HG03175 (cell line): ENCODE measurements at regions not wholly inside any gene's neighbourhood (a gene's known extent, or its start where the extent isn't known, plus 50 kb on each side); places are given as distances from the start of the nearest gene placed in this dataset.

Source experiments
- ATAC-seq: cut with Tn5 transposase; IDR thresholded peaks from one replicate; pipeline ENCODE4 v1.9.1; 2021; ENCODE audit warnings: mild to moderate bottlenecking, moderate library complexity; ENCODE audit not compliant: unreplicated experiment

GRCh38 chr4:185892165-185892564 lies 80.2 kb upstream of the SORBS2 start:
- no peak for ATAC-seq

- ATAC-seq: no peak
These were observed 81.5 kb upstream of the SORBS2 start for GRCh38 chr4:185893500-185893899.

GRCh38 chr4:185894481-185894880 lies 82.5 kb upstream of the SORBS2 start:
- ATAC-seq: no peak

GRCh38 chr4:185895351-185895750 lies 83.4 kb upstream of the SORBS2 start:
- ATAC-seq: no peak

GRCh38 chr4:185895866-185896265 lies 83.9 kb upstream of the SORBS2 start:
- no peak for ATAC-seq

- ATAC-seq: peak; percentile 80
These were observed 85.0 kb upstream of the SORBS2 start for GRCh38 chr4:185896817-185897488.

- ATAC-seq: no peak
These were observed 86.4 kb upstream of the SORBS2 start for GRCh38 chr4:185898413-185898812.

GRCh38 chr4:185899833-185900232 lies 87.8 kb upstream of the SORBS2 start:
- ATAC-seq: no peak

GRCh38 chr4:185902654-185903053 lies 90.7 kb upstream of the SORBS2 start:
- ATAC-seq: no peak

- no peak for ATAC-seq
These were observed 91.2 kb upstream of the SORBS2 start for GRCh38 chr4:185903205-185903604.

- ATAC-seq: no peak
These were observed 92.4 kb upstream of the SORBS2 start for GRCh38 chr4:185904381-185904780.

- ATAC-seq: no peak
These were observed 98.0 kb upstream of the SORBS2 start for GRCh38 chr4:185909972-185910371.

GRCh38 chr4:185911556-185912064 lies 99.6 kb upstream of the SORBS2 start:
- ATAC-seq: no peak

GRCh38 chr4:185912779-185913178 lies 100.8 kb upstream of the SORBS2 start:
- ATAC-seq: no peak

- ATAC-seq: no peak
These were observed 102.7 kb upstream of the SORBS2 start for GRCh38 chr4:185914583-185915199.

GRCh38 chr4:185915271-185915670 lies 103.3 kb upstream of the SORBS2 start:
- ATAC-seq: no peak

GRCh38 chr4:185915817-185916216 lies 103.8 kb upstream of the SORBS2 start:
- no peak for ATAC-seq

GRCh38 chr4:185916231-185916630 lies 104.2 kb upstream of the SORBS2 start:
- ATAC-seq: no peak

- no peak for ATAC-seq
These were observed 104.7 kb upstream of the SORBS2 start for GRCh38 chr4:185916683-185917082.

GRCh38 chr4:185919107-185919506 lies 107.1 kb upstream of the SORBS2 start:
- no peak for ATAC-seq

- no peak for ATAC-seq
These were observed 108.2 kb upstream of the SORBS2 start for GRCh38 chr4:185920171-185920570.

GRCh38 chr4:185920691-185921260 lies 108.8 kb upstream of the SORBS2 start:
- no peak for ATAC-seq
